GM19468 (cell line): ENCODE measurements at regions not wholly inside any gene's neighbourhood (a gene's known extent, or its start where the extent isn't known, plus 50 kb on each side); places are given as distances from the start of the nearest gene placed in this dataset.

Experiments
- ATAC-seq: cut with Tn5 transposase; IDR thresholded peaks from one replicate; pipeline ENCODE4 v1.9.1; 2021; ENCODE audit warnings: mild to moderate bottlenecking, moderate library complexity, moderate number of reproducible peaks; ENCODE audit not compliant: unreplicated experiment; ENCODE audit errors: extremely low read depth

- ATAC-seq, result no peak
Measured at GRCh38 chr12:131348231-131348630, 362.7 kb upstream of the SFSWAP start.

GRCh38 chr12:131348646-131349045, 362.2 kb upstream of the SFSWAP start:
- no peak for ATAC-seq

GRCh38 chr12:131349397-131350127, 361.3 kb upstream of the SFSWAP start:
- no peak for ATAC-seq

GRCh38 chr12:131350943-131351318, 360.0 kb upstream of the SFSWAP start:
- no peak for ATAC-seq

GRCh38 chr12:131351319-131352028, 359.4 kb upstream of the SFSWAP start:
- no peak for ATAC-seq

- no peak for ATAC-seq
Measured at GRCh38 chr12:131352296-131352900, 358.5 kb upstream of the SFSWAP start.

GRCh38 chr12:131353376-131353775, 357.5 kb upstream of the SFSWAP start:
- ATAC-seq, result no peak

- no peak for ATAC-seq
Measured at GRCh38 chr12:131353826-131354225, 357.1 kb upstream of the SFSWAP start.

- no peak for ATAC-seq
Measured at GRCh38 chr12:131355361-131356245, 355.3 kb upstream of the SFSWAP start.

GRCh38 chr12:131356485-131357184, 354.3 kb upstream of the SFSWAP start:
- no peak for ATAC-seq

- ATAC-seq, result no peak
Measured at GRCh38 chr12:131357185-131357747, 353.6 kb upstream of the SFSWAP start.

GRCh38 chr12:131357920-131358319, 353.0 kb upstream of the SFSWAP start:
- no peak for ATAC-seq

- ATAC-seq, result no peak
Measured at GRCh38 chr12:131362291-131363211, 348.3 kb upstream of the SFSWAP start.

GRCh38 chr12:131363393-131363792, 347.5 kb upstream of the SFSWAP start:
- ATAC-seq, result no peak

GRCh38 chr12:131363841-131364495, 346.9 kb upstream of the SFSWAP start:
- no peak for ATAC-seq

- no peak for ATAC-seq
Measured at GRCh38 chr12:131364903-131365820, 345.7 kb upstream of the SFSWAP start.

GRCh38 chr12:131365821-131366260, 345.0 kb upstream of the SFSWAP start:
- no peak for ATAC-seq
